HTR-8/SVneo (cell line): ENCODE measurements at regions not wholly inside any gene's neighbourhood (a gene's known extent, or its start where the extent isn't known, plus 50 kb on each side); places are given as distances from the start of the nearest gene placed in this dataset.

ENCODE experiments used
- DNase-seq: peaks from one replicate; pipeline ENCODE4 v3.0.0; 2011; ENCODE audit warnings: low spot score, mixed read lengths; ENCODE audit not compliant: insufficient read length
- FAIRE-seq: peaks from 2 replicates; lab custom pipeline; 2011; peaks lifted over from hg19 to GRCh38; lab: Jason Lieb, UNC

GRCh38 chr6:100186552-100186951 is 192.5 kb upstream of the MCHR2 start:
- no peak for DNase-seq
- FAIRE-seq, result peak; percentile 13

- no peak for FAIRE-seq
Measured at GRCh38 chr6:100185615-100186014, 191.6 kb upstream of the MCHR2 start.

GRCh38 chr6:100184473-100184872 is 190.4 kb upstream of the MCHR2 start:
- DNase-seq (no peak), FAIRE-seq (no peak)

More at GRCh38 chr6:100185615-100186014, 191.6 kb upstream of the MCHR2 start:
- DNase-seq, result no peak

GRCh38 chr6:100182313-100182712 is 188.3 kb upstream of the MCHR2 start:
- FAIRE-seq, result no peak
- DNase-seq, result no peak

- no peak for DNase-seq
- FAIRE-seq, result peak; percentile 44
Measured at GRCh38 chr6:100181309-100181708, 187.3 kb upstream of the MCHR2 start.

GRCh38 chr6:100179576-100179975 is 185.6 kb upstream of the MCHR2 start:
- no peak for DNase-seq
- FAIRE-seq, result no peak

- FAIRE-seq, result no peak
- DNase-seq, result no peak
Measured at GRCh38 chr6:100177956-100178355, 183.9 kb upstream of the MCHR2 start.

- FAIRE-seq (no peak), DNase-seq (no peak)
Measured at GRCh38 chr6:100176951-100177710, 183.1 kb upstream of the MCHR2 start.

GRCh38 chr6:100176311-100176950 is 182.4 kb upstream of the MCHR2 start:
- DNase-seq (no peak), FAIRE-seq (peak; percentile 83)

- DNase-seq (peak; percentile 14), FAIRE-seq (no peak)
Measured at GRCh38 chr6:100175814-100176310, 181.8 kb upstream of the MCHR2 start.

- DNase-seq (no peak), FAIRE-seq (no peak)
Measured at GRCh38 chr6:100173211-100173610, 179.2 kb upstream of the MCHR2 start.

- no peak for FAIRE-seq
- no peak for DNase-seq
Measured at GRCh38 chr6:100172322-100172713, 178.3 kb upstream of the MCHR2 start.

GRCh38 chr6:100171533-100172321 is 177.7 kb upstream of the MCHR2 start:
- FAIRE-seq, result peak; percentile 26

GRCh38 chr6:100168148-100168547 is 174.1 kb upstream of the MCHR2 start:
- FAIRE-seq, result no peak
- no peak for DNase-seq

More at GRCh38 chr6:100171533-100172321, 177.7 kb upstream of the MCHR2 start:
- DNase-seq, result no peak

- no peak for FAIRE-seq
- no peak for DNase-seq
Measured at GRCh38 chr6:100167585-100167984, 173.6 kb upstream of the MCHR2 start.

- no peak for FAIRE-seq
- DNase-seq, result no peak
Measured at GRCh38 chr6:100166956-100167355, 172.9 kb upstream of the MCHR2 start.

- no peak for FAIRE-seq
- DNase-seq, result no peak
Measured at GRCh38 chr6:100165442-100165841, 171.4 kb upstream of the MCHR2 start.

- FAIRE-seq (peak; percentile 31), DNase-seq (no peak)
Measured at GRCh38 chr6:100163035-100163434, 169.0 kb upstream of the MCHR2 start.

- DNase-seq (no peak), FAIRE-seq (no peak)
Measured at GRCh38 chr6:100161782-100162365, 167.9 kb upstream of the MCHR2 start.

GRCh38 chr6:100160930-100161329 is 166.9 kb upstream of the MCHR2 start:
- FAIRE-seq (no peak), DNase-seq (no peak)
